ENCODE measurements at regions not wholly inside any gene's neighbourhood (a gene's known extent, or its start where the extent isn't known, plus 50 kb on each side); places are given as distances from the start of the nearest gene placed in this dataset.
"Not testable (repeated sequence)": the region's sequence is repeated elsewhere in the genome, so short reads cannot be mapped to it uniquely, and the experiment has no call there.

- Histone ChIP-seq H3K9me3 (no peaks in the 10 kb centered on the region), H3K27ac (no peak overlapping the region), H3K36me3 (no peaks in the 10 kb centered on the region), H3K4me3 (no peak overlapping the region), H3K27me3 (no peaks in the 10 kb centered on the region), H3K4me1 (no peaks in the 10 kb centered on the region)
- no peak for TF ChIP-seq POLR2A (IDR thresholded peaks at IDR 0.05)
- TF ChIP-seq EP300 (IDR thresholded peaks at IDR 0.05) = no peak
- no peak for TF ChIP-seq POLR2AphosphoS5 (IDR thresholded peaks at IDR 0.05)
- TF ChIP-seq CTCF (IDR thresholded peaks at IDR 0.05) = no peak
- ATAC-seq = no peak
- WGBS, 2 donors (ENCODE audit: low coverage in 1 of 2) = 79 to 80% methylated on average over 2 to 5 of the region's 5 CpGs
Measured at GRCh38 chr12:89827592-89827991, 119.0 kb upstream of the ATP2B1 start.

- Histone ChIP-seq H3K27me3 (no peaks in the 10 kb centered on the region), H3K4me3 (no peak overlapping the region), H3K27ac (no peak overlapping the region), H3K4me1 (no peaks in the 10 kb centered on the region), H3K9me3 (no peaks in the 10 kb centered on the region), H3K36me3 (no peaks in the 10 kb centered on the region)
- TF ChIP-seq POLR2AphosphoS5 (IDR thresholded peaks at IDR 0.05) (no peak), EP300 (IDR thresholded peaks at IDR 0.05) (no peak), CTCF (IDR thresholded peaks at IDR 0.05) (no peak), POLR2A (IDR thresholded peaks at IDR 0.05) (no peak)
- WGBS, 2 donors (ENCODE audit: low coverage in 1 of 2) = 66 to 67% methylated on average over 1 to 2 of the region's 2 CpGs
- no peak for ATAC-seq
Measured at GRCh38 chr12:89826468-89826867, 117.8 kb upstream of the ATP2B1 start.

GRCh38 chr12:89825591-89826449 lies 117.2 kb upstream of the ATP2B1 start:
- Histone ChIP-seq H3K9me3 (no peaks in the 10 kb centered on the region), H3K36me3 (no peaks in the 10 kb centered on the region), H3K4me1 (no peaks in the 10 kb centered on the region), H3K27ac (no peak overlapping the region), H3K4me3 (no peak overlapping the region), H3K27me3 (no peaks in the 10 kb centered on the region)
- ATAC-seq = no peak
- TF ChIP-seq EP300 (IDR thresholded peaks at IDR 0.05) (no peak), POLR2A (IDR thresholded peaks at IDR 0.05) (no peak), POLR2AphosphoS5 (IDR thresholded peaks at IDR 0.05) (no peak), CTCF (IDR thresholded peaks at IDR 0.05) (no peak)
- WGBS, 2 donors (ENCODE audit: low coverage in 1 of 2) = 85 to 88% methylated on average over 5 to 6 of the region's 6 CpGs

GRCh38 chr12:89824822-89825221 lies 116.2 kb upstream of the ATP2B1 start:
- Histone ChIP-seq H3K36me3 (no peaks in the 10 kb centered on the region), H3K27me3 (no peaks in the 10 kb centered on the region), H3K9me3 (no peaks in the 10 kb centered on the region), H3K27ac (no peak overlapping the region), H3K4me1 (no peaks in the 10 kb centered on the region), H3K4me3 (no peak overlapping the region)
- 88 to 95% methylated on average over 2 of the region's 2 CpGs for WGBS, 2 donors (ENCODE audit: low coverage in 1 of 2)
- TF ChIP-seq POLR2A (IDR thresholded peaks at IDR 0.05) (no peak), CTCF (IDR thresholded peaks at IDR 0.05) (no peak), POLR2AphosphoS5 (IDR thresholded peaks at IDR 0.05) (no peak), EP300 (IDR thresholded peaks at IDR 0.05) (no peak)
- no peak for ATAC-seq

GRCh38 chr12:89822992-89823391 lies 114.4 kb upstream of the ATP2B1 start:
- not testable (repeated sequence) for ATAC-seq, H3K9me3 ChIP-seq, H3K27ac ChIP-seq, H3K36me3 ChIP-seq, H3K27me3 ChIP-seq, H3K4me1 ChIP-seq, H3K4me3 ChIP-seq
- WGBS, 2 donors (ENCODE audit: low coverage in 1 of 2) = 100% methylated on average over 1 to 2 of the region's 6 CpGs

Measured in gastroesophageal sphincter (tissue), 4 donors.